GM18951 (cell line): ENCODE measurements at regions not wholly inside any gene's neighbourhood (a gene's known extent, or its start where the extent isn't known, plus 50 kb on each side); places are given as distances from the start of the nearest gene placed in this dataset.
"Not testable (repeated sequence)": the region's sequence is repeated elsewhere in the genome, so short reads cannot be mapped to it uniquely, and the experiment has no call there.

Experiments used
- POLR2A ChIP-seq: IDR thresholded peaks from 4 replicates; pipeline ENCODE4 v1.6.1; 2011; ENCODE audit warnings: mild to moderate bottlenecking; ENCODE audit not compliant: insufficient read length, insufficient read depth; ENCODE audit errors: extremely low read depth
- in situ Hi-C: fragments of 300-500 bp; cut with MboI; formaldehyde crosslinking; loops from one replicate; pipeline ENCODE4 v1.12.0; 2022; ENCODE audit warnings: low sequenced_read_pairs, mixed read lengths, inconsistent platforms; ENCODE audit not compliant: unreplicated experiment

DNA sequence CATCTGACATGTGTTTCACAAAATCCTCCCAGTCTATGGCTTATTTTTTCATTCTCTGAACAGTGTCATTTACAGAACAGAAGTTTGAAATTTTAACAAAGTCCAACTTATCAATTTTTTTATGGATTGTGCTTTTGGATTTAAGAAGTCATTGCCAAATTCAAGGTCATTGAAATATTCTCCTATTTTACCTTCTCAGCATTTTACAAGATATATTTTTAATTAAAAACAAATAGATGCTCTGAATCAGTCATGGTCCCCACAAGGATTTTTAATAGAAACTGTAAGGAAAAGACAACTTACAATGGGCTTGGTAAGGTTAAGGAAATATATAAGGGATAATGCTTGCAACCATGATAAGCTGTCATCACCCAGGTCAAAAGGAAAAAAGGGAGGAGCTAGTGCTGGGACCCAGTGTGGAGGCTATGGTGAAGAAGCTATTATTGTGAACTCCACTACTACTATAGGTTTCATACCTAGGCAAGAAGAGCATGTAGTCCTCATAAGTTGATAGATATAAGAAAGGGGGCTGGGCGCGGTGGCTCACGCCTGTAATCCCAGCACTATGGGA is 144.5 kb upstream of the KCNJ15 start:
- TF ChIP-seq POLR2A, result no peak
- in situ Hi-C loops, result no loop called here

DNA sequence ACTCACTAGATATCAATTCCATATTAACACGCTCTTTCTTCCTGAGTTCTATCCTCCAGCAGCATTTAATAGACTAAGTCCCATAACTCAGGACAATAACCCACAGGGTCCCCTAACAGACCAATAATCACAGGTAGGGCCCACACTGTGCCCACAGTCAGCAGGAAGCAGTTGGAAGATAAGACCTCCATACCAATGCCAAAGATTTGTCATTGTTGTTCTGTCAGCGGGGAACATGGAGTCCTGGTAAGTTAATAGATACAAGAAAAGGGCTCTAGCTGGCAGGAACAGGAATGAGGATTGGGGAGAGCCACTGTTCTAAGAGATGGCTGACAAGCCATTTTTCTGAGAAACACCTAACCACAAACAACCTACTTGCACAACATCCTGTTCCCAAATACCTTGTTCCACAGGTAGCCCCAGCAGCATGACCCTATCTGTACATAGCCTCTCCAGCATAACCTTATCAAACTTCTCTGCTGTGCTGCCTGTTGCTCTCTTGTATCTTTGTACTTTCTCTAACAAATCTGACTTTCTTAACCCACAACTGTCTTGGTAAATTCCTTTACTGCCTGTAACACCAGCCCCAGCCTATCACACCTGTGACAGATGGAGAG is 142.0 kb upstream of the KCNJ15 start:
- TF ChIP-seq POLR2A, result no peak
- in situ Hi-C loops, result no loop called here

DNA sequence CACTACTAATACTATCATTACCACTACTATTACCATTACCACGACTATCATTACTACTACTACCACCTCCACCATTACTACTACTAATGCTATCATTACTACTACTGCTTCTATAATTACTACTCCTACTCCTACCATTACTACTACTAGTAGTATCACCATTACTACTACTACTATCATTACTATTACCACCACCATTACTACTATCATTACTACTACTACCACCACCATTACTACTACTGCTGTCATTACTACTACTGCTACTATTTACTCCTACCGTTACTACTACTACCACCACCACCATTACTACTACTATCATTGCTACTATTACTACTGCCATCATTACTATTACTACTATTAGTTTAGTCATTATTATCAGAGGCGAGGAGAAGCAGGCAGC is 140.9 kb upstream of the KCNJ15 start:
- in situ Hi-C loops, result no loop called here
- TF ChIP-seq POLR2A, result no peak

DNA sequence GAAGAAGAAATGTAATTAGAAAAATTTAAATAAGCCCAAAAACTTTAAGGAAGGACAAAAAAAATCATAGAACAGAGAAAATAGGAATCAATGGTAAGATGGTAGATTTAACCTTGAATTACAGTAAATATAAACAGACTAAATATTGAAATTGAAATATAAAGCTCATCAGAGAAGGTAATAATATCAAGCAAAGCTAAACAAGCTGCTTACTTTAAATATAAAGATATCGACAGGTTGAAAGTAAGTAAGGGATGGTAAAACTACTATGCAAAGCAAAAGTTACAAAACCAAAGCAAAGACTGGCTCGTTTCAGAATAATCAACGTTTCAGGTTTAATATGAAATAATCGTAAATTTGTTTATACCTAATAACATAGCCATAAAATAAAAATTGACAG is 137.0 kb upstream of the KCNJ15 start:
- in situ Hi-C loops, result no loop called here
- TF ChIP-seq POLR2A, result no peak

DNA sequence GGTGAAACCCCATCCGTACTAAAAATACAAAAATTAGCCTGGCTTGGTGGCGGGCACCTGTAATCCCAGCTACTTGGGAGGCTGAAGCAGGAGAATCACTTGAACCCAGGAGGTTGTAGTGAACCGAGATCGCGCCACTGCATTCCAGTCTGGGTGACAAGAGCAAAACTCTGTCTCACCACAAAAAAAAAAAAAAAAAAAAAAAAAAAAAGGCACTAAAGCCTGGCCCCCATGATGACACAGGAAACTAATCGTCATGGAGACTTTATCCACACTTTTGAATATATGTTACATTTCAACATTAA is 136.2 kb upstream of the KCNJ15 start:
- in situ Hi-C loops, result not testable (repeated sequence)

DNA sequence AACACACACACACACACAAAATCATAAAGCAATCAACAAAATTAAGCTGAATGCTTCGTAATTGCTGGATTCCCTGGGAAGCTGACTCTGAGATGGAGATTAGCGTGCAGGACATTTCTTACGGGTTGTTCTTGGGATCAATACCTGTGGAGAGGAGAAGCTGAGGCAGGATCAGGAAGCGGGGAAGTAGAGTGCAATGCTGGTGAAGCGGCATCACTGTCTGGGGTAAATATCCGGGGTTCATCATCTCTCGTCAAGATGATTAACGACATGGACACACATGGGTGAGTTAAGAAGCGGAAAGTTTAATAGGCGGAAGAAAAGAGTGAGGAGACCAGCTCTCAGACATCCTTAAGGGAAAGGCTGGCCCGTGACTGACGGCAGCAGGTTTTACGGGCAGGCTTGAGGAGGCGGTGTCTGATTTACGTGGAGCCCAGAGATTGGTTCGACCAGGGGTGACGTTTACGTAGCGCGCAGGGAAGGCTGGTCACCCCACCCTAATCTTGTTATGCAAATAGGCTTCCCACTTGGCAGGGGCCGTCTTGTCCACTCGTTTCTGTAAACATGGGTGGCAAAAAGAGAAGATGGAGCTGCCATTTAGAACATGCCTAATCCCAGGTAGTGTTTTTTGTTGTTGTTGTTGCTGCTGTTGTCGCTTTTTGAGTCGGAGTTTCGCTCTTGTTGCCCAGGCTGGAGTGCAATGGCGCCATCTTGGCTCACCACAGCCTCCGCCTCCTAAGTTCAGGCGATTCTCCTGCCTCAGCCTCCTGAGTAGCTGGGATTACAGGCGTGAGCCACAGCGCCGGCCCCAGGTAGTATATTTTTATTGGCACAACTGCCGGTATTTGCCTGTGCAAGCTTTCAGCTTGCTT is 135.6 kb upstream of the KCNJ15 start:
- in situ Hi-C loops, result no loop called here
- no peak for TF ChIP-seq POLR2A

DNA sequence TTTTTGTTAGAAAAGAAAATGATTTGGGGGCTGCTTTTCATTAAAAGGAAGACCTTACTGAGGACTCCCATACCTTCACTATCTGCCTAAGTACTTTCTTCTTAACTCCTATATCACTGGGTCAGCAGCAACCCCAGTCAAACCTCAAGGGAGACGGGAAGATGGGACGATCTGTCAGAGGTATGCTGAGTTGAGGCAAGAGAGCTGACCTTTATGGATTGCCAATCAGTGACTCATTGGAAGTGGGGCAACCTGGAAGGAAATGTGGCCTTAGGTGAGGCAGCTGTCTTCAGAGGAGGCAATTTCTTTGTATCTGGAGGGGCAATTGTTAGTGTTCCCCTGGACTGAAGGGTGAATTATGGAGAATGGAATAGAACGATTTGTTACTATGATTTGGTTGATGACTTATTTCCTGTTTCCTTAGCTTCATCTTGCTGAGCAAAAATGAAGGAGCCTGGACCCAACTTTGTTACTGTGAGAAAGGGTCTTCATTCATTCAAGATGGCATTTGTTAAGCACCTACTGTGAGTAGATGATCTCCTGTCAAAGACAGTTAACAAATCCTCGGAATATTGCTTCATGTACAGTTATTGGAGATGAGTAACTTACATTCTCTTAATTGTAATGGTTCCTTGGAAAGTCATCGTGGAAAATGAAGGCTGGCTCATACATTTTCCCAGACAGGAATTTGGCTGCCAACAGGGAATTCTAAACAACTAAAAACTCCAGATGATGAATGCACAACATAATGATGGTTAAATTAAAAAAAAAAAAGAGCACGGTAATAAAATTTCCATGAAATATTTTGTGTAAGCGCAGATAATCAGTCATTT is 134.7 kb upstream of the KCNJ15 start:
- in situ Hi-C loops, result no loop called here
- TF ChIP-seq POLR2A, result no peak

DNA sequence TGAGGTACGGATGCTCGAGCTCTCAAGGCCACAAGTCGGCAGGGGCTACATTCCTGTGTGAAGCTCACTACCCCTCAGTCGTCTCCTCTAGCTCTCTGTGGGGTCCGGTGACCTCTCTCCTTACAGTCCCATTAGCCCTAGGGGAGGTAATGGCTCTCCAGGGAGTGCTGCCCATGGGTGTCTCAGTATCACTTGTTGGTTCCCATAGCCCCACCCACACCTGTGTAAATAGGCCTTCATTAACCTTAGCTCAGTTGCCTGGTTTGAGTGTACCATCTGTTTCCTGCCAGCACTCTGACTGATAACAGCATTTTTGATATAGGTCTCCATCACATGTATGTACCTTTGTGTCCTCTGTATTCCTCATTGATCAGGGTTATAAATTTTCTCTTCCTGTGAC is 133.2 kb upstream of the KCNJ15 start:
- TF ChIP-seq POLR2A, result no peak
- in situ Hi-C loops, result no loop called here

DNA sequence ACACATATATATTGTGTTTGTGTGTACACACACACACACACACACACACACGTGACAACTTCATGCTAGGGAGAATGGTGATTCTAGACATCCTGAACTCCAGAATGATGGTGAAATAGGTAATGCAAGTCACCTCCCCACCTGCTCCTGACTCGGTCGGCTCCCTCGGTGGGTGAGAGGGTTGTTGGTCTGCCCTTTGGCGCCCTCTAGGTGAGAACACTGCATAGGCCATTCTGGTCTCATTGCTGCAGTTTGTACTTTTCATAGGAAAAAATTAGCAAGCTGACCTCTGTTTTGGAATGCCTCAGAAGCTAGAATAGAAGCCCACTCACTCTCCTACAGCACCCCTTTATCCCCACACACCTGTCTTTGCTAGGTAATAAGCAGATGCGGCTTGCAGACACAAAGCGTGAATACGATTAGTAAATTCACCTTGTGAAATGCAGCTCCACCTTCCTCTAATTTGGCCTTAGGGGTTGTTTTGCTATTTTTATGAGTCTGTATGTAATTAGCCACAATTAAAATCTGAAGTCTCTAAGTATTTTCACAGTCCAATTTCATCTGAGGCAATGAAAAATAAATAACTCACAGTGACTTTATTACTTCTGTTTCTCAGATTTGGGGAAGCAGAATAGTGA is 130.0 kb upstream of the KCNJ15 start:
- in situ Hi-C loops, result loop anchor here (25.0 kb wide), 1 partner anchor 414 kb away; no protein-coding TSS in a partner anchor
- no peak for TF ChIP-seq POLR2A

DNA sequence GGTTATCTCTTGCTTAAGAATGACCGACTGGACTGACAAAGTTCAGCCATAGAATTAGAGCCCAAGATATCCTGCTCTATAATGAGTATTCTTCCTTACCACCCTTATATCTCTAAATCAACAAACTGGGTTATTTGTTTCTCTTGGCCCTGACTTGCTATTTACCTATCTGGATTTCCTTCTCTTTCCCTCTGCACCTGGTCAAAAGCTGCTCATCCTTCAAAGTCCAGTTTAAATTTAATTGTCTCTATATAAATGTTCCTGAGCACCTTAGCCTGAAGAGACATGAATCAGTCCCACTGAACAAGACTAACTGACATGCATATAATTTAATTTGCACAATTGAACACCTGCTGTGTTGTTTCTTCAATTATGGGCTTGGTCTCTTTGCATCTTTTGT is 127.1 kb upstream of the KCNJ15 start:
- TF ChIP-seq POLR2A, result no peak
- in situ Hi-C loops, result loop anchor here (25.0 kb wide), 1 partner anchor 417 kb away; no protein-coding TSS in a partner anchor

DNA sequence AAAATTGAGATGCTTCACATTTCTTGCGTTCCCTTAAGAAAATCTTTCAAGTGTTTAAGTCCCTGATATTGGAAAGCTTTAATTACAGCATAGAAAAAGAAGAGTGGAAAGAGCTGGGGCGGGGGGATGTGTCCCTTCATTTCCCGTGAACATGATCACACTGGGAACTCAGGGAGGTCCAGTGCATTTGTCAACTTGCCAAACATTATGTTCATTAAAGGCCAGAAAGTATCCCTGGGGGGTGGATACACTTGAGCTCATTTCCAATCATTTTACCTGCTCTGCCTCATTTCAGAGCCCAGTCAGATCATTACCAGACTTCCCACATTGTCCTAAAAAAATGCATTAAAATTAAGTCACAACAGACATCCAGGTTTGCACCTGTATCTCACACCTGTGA is 123.6 kb upstream of the KCNJ15 start:
- no peak for TF ChIP-seq POLR2A
- in situ Hi-C loops, result loop anchor here (25.0 kb wide), 1 partner anchor 421 kb away; no protein-coding TSS in a partner anchor

DNA sequence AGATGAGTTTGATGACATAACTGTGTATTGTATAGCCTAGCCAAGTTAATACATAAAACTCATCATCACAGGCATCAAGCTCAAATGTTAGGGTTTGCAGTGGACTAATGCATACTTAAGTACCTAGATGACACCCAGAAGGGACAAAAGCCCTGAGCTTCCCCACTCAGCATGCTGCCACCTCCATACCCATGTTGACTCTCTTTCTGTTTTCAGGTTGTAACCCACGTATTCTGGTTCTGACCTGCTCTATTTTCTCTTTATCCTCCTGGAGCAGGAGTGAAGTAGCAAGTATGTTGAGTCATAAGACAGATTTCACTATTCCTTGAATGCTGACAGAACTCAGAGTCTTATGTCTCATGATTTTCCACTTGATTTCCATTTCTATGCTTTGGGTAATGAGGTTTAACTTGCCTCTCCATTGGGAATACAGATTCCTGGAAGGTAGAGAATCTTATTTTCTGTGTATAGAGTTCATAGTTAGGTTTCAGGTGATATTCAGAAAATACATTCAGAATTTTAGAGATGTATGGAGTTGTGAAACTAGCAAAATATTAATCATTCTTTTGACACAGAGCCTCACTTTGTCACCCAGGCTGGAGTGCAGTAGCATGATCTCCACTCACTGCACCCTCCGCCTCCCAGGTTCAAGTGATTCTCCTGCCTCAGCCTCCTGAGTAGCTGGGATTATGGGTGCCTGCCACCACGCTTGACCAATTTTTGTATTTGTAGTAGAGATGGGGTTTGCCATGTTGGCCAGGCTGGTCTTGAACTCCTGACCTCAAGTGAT is 122.5 kb upstream of the KCNJ15 start:
- TF ChIP-seq POLR2A, result no peak
- in situ Hi-C loops, result loop anchor here (25.0 kb wide), 1 partner anchor 422 kb away; no protein-coding TSS in a partner anchor
